Panc1 (cell line): ENCODE measurements at regions not wholly inside any gene's neighbourhood (a gene's known extent, or its start where the extent isn't known, plus 50 kb on each side); places are given as distances from the start of the nearest gene placed in this dataset.

Experiments
- POLR2AphosphoS5 ChIP-seq: IDR thresholded peaks from 2 replicates; pipeline ENCODE4 v1.6.1; 2012; ENCODE audit warnings: mild to moderate bottlenecking, low read depth, low read length, moderate library complexity
- REST ChIP-seq, 2 experiments: IDR thresholded peaks; 2 replicates each; pipeline ENCODE4 v1.6.1; 2011 to 2012; ENCODE audit warnings: low read depth in 2 of 2, control low read depth in 1 of 2, low read length in 1 of 2, mild to moderate bottlenecking in 1 of 2, moderate library complexity in 1 of 2; ENCODE audit not compliant: insufficient read depth in 1 of 2
- SIN3A ChIP-seq: IDR thresholded peaks from 2 replicates; pipeline ENCODE4 v1.6.1; 2012; ENCODE audit warnings: low read depth, mild to moderate bottlenecking, low read length, moderate library complexity, borderline replicate concordance; ENCODE audit not compliant: insufficient read depth
- TCF7L2 ChIP-seq: IDR thresholded peaks from 2 replicates; pipeline ENCODE4 v1.6.1; 2011; ENCODE audit warnings: mild to moderate bottlenecking, low read depth, low read length, inconsistent platforms
- TF ChIP-seq, protein P1 (sequence below): fragments of 450-650 bp; IDR thresholded peaks from 2 replicates; pipeline ENCODE4 v1.5.1; 2017; ENCODE audit warnings: mild to moderate bottlenecking

DNA sequence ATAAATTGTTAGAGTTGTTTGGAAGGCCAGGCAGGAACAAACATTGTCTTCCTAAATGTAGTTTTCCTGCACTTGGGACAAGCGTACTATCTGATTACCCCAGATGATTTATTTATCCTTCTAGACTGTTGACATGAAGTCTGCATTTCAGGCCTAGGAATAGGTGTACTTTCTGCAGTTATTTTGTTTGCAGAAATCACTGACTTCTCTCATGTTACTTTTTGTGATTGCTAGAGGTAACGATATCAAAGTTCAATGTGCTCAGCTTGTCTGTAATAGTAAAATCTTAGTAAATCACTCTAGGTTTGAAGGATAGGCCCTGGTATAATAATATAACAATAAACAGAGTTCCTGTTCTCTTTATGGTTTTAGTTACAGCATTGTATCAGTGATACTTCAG is 75.4 kb upstream of the HDAC9 start:
- TF ChIP-seq, protein P1, sequence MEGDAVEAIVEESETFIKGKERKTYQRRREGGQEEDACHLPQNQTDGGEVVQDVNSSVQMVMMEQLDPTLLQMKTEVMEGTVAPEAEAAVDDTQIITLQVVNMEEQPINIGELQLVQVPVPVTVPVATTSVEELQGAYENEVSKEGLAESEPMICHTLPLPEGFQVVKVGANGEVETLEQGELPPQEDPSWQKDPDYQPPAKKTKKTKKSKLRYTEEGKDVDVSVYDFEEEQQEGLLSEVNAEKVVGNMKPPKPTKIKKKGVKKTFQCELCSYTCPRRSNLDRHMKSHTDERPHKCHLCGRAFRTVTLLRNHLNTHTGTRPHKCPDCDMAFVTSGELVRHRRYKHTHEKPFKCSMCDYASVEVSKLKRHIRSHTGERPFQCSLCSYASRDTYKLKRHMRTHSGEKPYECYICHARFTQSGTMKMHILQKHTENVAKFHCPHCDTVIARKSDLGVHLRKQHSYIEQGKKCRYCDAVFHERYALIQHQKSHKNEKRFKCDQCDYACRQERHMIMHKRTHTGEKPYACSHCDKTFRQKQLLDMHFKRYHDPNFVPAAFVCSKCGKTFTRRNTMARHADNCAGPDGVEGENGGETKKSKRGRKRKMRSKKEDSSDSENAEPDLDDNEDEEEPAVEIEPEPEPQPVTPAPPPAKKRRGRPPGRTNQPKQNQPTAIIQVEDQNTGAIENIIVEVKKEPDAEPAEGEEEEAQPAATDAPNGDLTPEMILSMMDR = no peak
- TF ChIP-seq REST (IDR thresholded peaks at IDR 0.05; ENCODE audit: insufficient read depth in 1 of 2, low read depth in 2 of 2, low read length in 1 of 2) = no peak
- no peak for TF ChIP-seq POLR2AphosphoS5
- peak; percentile 62; the same call in 1 of the 2 replicates for TF ChIP-seq TCF7L2
- no peak for TF ChIP-seq SIN3A
